GM23338 (cell line): ENCODE measurements at regions not wholly inside any gene's neighbourhood (a gene's known extent, or its start where the extent isn't known, plus 50 kb on each side); places are given as distances from the start of the nearest gene placed in this dataset.

Experiments
- ATAC-seq: fragments of 200-7000 bp; cut with Tn5 transposase; 3 replicates; pipeline ENCODE4 v1.9.1; 2020
- DNase-seq: peaks from one replicate; pipeline ENCODE4 v3.0.0-alpha.2; 2015; ENCODE audit warnings: low spot score
- H2AFZ ChIP-seq: fragments of 200-600 bp; sonication (generic); 2 replicates; pipeline ENCODE4 v1.8.0; 2016; ENCODE audit warnings: antibody characterized with exemption, mild to moderate bottlenecking, moderate library complexity
- H3F3A ChIP-seq: fragments of 200-600 bp; sonication (generic); replicated peaks from 2 replicates; pipeline ENCODE4 v1.8.0; 2017; ENCODE audit warnings: antibody characterized with exemption, mixed run types, low read depth
- H3K27ac ChIP-seq: fragments of 200-600 bp; sonication (generic); 2 replicates; pipeline ENCODE4 v1.6.1; 2016; ENCODE audit warnings: low read depth
- H3K27me3 ChIP-seq: fragments of 200-600 bp; sonication (generic); 2 replicates; pipeline ENCODE4 v1.8.0; 2016; ENCODE audit warnings: mild to moderate bottlenecking, mixed run types, moderate library complexity; ENCODE audit not compliant: insufficient read depth
- H3K36me3 ChIP-seq: fragments of 200-600 bp; sonication (generic); 2 replicates; pipeline ENCODE4 v1.8.0; 2016; ENCODE audit warnings: mild to moderate bottlenecking; ENCODE audit not compliant: insufficient read depth
- H3K4me1 ChIP-seq: fragments of 200-600 bp; sonication (generic); 2 replicates; pipeline ENCODE4 v1.8.0; 2016; ENCODE audit warnings: mild to moderate bottlenecking, moderate library complexity; ENCODE audit not compliant: insufficient read depth
- H3K4me2 ChIP-seq: fragments of 200-600 bp; sonication (generic); 2 replicates; pipeline ENCODE4 v1.7.1; 2017; ENCODE audit warnings: mixed run types
- H3K4me3 ChIP-seq: fragments of 200-600 bp; sonication (generic); 2 replicates; pipeline ENCODE4 v1.6.1; 2016; ENCODE audit warnings: mixed run types
- H3K79me2 ChIP-seq: fragments of 200-600 bp; sonication (generic); replicated peaks from 2 replicates; pipeline ENCODE4 v1.8.0; 2017; ENCODE audit warnings: mild to moderate bottlenecking; ENCODE audit not compliant: insufficient read depth
- H3K9me2 ChIP-seq: fragments of 200-600 bp; sonication (generic); 2 replicates; pipeline ENCODE4 v1.8.0; 2017; ENCODE audit not compliant: insufficient read depth
- H4K20me1 ChIP-seq: fragments of 200-600 bp; sonication (generic); replicated peaks from 2 replicates; pipeline ENCODE4 v1.8.0; 2017; ENCODE audit warnings: mild to moderate bottlenecking; ENCODE audit not compliant: insufficient read depth
- H3K27ac Mint-ChIP-seq: 2 replicates; pipeline ENCODE4 v1.8.0; 2020; ENCODE audit warnings: inconsistent platforms, mild to moderate bottlenecking, moderate library complexity, mixed read lengths
- H3K27me3 Mint-ChIP-seq: 3 replicates; pipeline ENCODE4 v1.8.0; 2022; ENCODE audit warnings: low read depth, mild to moderate bottlenecking, moderate library complexity, mixed read lengths, inconsistent platforms; ENCODE audit not compliant: insufficient read depth, poor library complexity
- H3K36me3 Mint-ChIP-seq: 3 replicates; pipeline ENCODE4 v1.8.0; 2021; ENCODE audit warnings: low read depth, mild to moderate bottlenecking, inconsistent platforms, moderate library complexity, mixed read lengths
- H3K4me1 Mint-ChIP-seq: 3 replicates; pipeline ENCODE4 v1.8.0; 2020; ENCODE audit warnings: mild to moderate bottlenecking, inconsistent platforms, mixed read lengths
- H3K4me3 Mint-ChIP-seq: 3 replicates; pipeline ENCODE4 v1.8.0; 2021; ENCODE audit warnings: moderate library complexity, mild to moderate bottlenecking, inconsistent platforms, mixed read lengths
- H3K9me3 Mint-ChIP-seq: 3 replicates; pipeline ENCODE4 v1.8.0; 2020; ENCODE audit warnings: moderate library complexity, mild to moderate bottlenecking, inconsistent platforms, mixed read lengths
- CREB1 ChIP-seq: fragments of 250-450 bp; sonication (Bioruptor Pico); IDR thresholded peaks from 2 replicates; pipeline ENCODE4 v1.5.0; 2020; ENCODE audit warnings: low read depth, mild to moderate bottlenecking, moderate library complexity
- ETS1 ChIP-seq: IDR thresholded peaks from 2 replicates; pipeline ENCODE4 v1.6.1; 2016; ENCODE audit warnings: antibody characterized with exemption
- EZH2 ChIP-seq: fragments of 200-600 bp; sonication (generic); IDR thresholded peaks from one replicate; pipeline ENCODE4 v1.8.0; 2017; ENCODE audit warnings: antibody characterized with exemption, mild to moderate bottlenecking, low read depth; ENCODE audit not compliant: unreplicated experiment
- JUNB ChIP-seq: IDR thresholded peaks from one replicate; pipeline ENCODE4 v1.6.1; 2016; ENCODE audit warnings: antibody characterized with exemption; ENCODE audit not compliant: unreplicated experiment
- NANOG ChIP-seq: IDR thresholded peaks from 2 replicates; pipeline ENCODE4 v1.6.1; 2016; ENCODE audit warnings: antibody characterized with exemption, borderline replicate concordance
- POLR2AphosphoS5 ChIP-seq: IDR thresholded peaks from 2 replicates; pipeline ENCODE4 v1.6.1; 2016; ENCODE audit warnings: antibody characterized with exemption, low read depth
- REST ChIP-seq: IDR thresholded peaks from one replicate; pipeline ENCODE4 v1.6.1; 2018; ENCODE audit warnings: antibody characterized with exemption; ENCODE audit not compliant: unreplicated experiment
- ZNF114 ChIP-seq: fragments of 250-450 bp; sonication (Bioruptor Pico); IDR thresholded peaks from 2 replicates; pipeline ENCODE4 v1.5.0; 2020; ENCODE audit warnings: mild to moderate bottlenecking, moderate library complexity
- ZNF331 ChIP-seq: fragments of 250-450 bp; sonication (Bioruptor Pico); IDR thresholded peaks from 2 replicates; pipeline ENCODE4 v1.5.0; 2020; ENCODE audit warnings: low read depth, mild to moderate bottlenecking, moderate library complexity
- TF ChIP-seq, protein P1 (sequence below), 2 experiments: fragments of 200-600 bp in 1 of 2; sonication (generic) in 1 of 2; conservative IDR thresholded peaks; 2 replicates each; pipeline versions ENCODE4 v1.5.1 to v1.6.1; 2016 to 2017; ENCODE audit warnings: antibody characterized with exemption in 2 of 2, low read depth in 2 of 2, mild to moderate bottlenecking in 2 of 2, moderate library complexity in 1 of 2

GRCh38 chr2:55999790-56000189, 76.2 kb upstream of the EFEMP1 start:
- DNase-seq: no peak
- Histone ChIP-seq H3K4me3 (no peak overlapping the region), H3K79me2 (no peaks in the 10 kb centered on the region), H3K4me2 (no peak overlapping the region), H4K20me1 (no peaks in the 10 kb centered on the region), H3K9me2 (no peaks in the 10 kb centered on the region), H3K4me1 (0 out of 2 replicates have a peak, but pooled peaks cover 2% of the 10 kb centered on the region), H3K36me3 (no peaks in the 10 kb centered on the region), H3K27ac (no peak overlapping the region), H3F3A (no peaks in the 10 kb centered on the region), H2AFZ (no peak overlapping the region), H3K27me3 (no peaks in the 10 kb centered on the region)
- H3K36me3 Mint-ChIP-seq: no peaks in the 10 kb centered on the region
- no peak for TF ChIP-seq POLR2AphosphoS5
- no peak for TF ChIP-seq JUNB
- no peak overlapping the region for H3K4me3 Mint-ChIP-seq
- H3K4me1 Mint-ChIP-seq: peaks cover under 1% of the 10 kb centered on the region; the same call in 2 of the 3 replicates
- H3K27me3 Mint-ChIP-seq: no peaks in the 10 kb centered on the region
- H3K9me3 Mint-ChIP-seq: no peaks in the 10 kb centered on the region
- ATAC-seq: no peak
- H3K27ac Mint-ChIP-seq: no peak overlapping the region

GRCh38 chr2:56001947-56002346, 78.4 kb upstream of the EFEMP1 start:
- Histone ChIP-seq H3K4me3 (no peak overlapping the region), H4K20me1 (no peaks in the 10 kb centered on the region; the same call in 1 of the 2 replicates), H3K27me3 (no peaks in the 10 kb centered on the region), H3K4me1 (no peaks in the 10 kb centered on the region), H3F3A (no peaks in the 10 kb centered on the region), H3K79me2 (no peaks in the 10 kb centered on the region), H2AFZ (no peak overlapping the region), H3K9me2 (no peaks in the 10 kb centered on the region), H3K4me2 (no peak overlapping the region), H3K27ac (no peak overlapping the region), H3K36me3 (no peaks in the 10 kb centered on the region)
- H3K36me3 Mint-ChIP-seq: no peaks in the 10 kb centered on the region
- no peaks in the 10 kb centered on the region for H3K27me3 Mint-ChIP-seq
- H3K9me3 Mint-ChIP-seq: no peaks in the 10 kb centered on the region
- no peak for DNase-seq
- no peak overlapping the region for H3K27ac Mint-ChIP-seq
- no peak for ATAC-seq
- no peak overlapping the region for H3K4me3 Mint-ChIP-seq
- H3K4me1 Mint-ChIP-seq: no peaks in the 10 kb centered on the region
- TF ChIP-seq EZH2 (no peak), CREB1 (CRISPR knock-in tag) (no peak), JUNB (no peak), NANOG (no peak), POLR2AphosphoS5 (no peak), ZNF331 (CRISPR knock-in tag) (no peak), ZNF114 (CRISPR knock-in tag) (no peak), REST (no peak), ETS1 (no peak)
- TF ChIP-seq, protein P1, sequence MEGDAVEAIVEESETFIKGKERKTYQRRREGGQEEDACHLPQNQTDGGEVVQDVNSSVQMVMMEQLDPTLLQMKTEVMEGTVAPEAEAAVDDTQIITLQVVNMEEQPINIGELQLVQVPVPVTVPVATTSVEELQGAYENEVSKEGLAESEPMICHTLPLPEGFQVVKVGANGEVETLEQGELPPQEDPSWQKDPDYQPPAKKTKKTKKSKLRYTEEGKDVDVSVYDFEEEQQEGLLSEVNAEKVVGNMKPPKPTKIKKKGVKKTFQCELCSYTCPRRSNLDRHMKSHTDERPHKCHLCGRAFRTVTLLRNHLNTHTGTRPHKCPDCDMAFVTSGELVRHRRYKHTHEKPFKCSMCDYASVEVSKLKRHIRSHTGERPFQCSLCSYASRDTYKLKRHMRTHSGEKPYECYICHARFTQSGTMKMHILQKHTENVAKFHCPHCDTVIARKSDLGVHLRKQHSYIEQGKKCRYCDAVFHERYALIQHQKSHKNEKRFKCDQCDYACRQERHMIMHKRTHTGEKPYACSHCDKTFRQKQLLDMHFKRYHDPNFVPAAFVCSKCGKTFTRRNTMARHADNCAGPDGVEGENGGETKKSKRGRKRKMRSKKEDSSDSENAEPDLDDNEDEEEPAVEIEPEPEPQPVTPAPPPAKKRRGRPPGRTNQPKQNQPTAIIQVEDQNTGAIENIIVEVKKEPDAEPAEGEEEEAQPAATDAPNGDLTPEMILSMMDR (conservative IDR thresholded peaks at IDR 0.05; ENCODE audit: low read depth in 2 of 2): no peak
